Endothelial cell of umbilical vein (primary cell): ENCODE measurements at regions not wholly inside any gene's neighbourhood (a gene's known extent, or its start where the extent isn't known, plus 50 kb on each side); places are given as distances from the start of the nearest gene placed in this dataset.

ENCODE experiments used
- BruUV-seq: library from RNA; stranded (reverse); fragments of 400-500 nt; replicated peaks from 2 replicates; lab custom pipeline; 2021; lab: Mats Ljungman, UMichigan
- CTCF ChIA-PET: fragments of 300-600, 350-600 bp; sonication (Branson Sonifier 250); formaldehyde crosslinking; loops from one replicate; lab custom pipeline; 2021; ENCODE audit warnings: antibody characterized with exemption, inconsistent platforms; lab: Charles Lee
- POLR2A ChIA-PET: fragments of 300-600, 350-600 bp; sonication (Branson Sonifier 250); formaldehyde crosslinking; loops from one replicate; lab custom pipeline; 2021; ENCODE audit warnings: antibody characterized with exemption, inconsistent platforms; lab: Charles Lee
- DNase-seq: peaks from one replicate; pipeline ENCODE4 v3.0.0-alpha.2; 2011; ENCODE audit warnings: low read depth, low spot score
- FAIRE-seq: peaks from 2 replicates; lab custom pipeline; 2011; peaks lifted over from hg19 to GRCh38; lab: Jason Lieb, UNC
- H2AFZ ChIP-seq: 2 replicates; pipeline ENCODE4 v1.6.0; 2012; ENCODE audit warnings: low read depth, low read length, control low read depth, inconsistent platforms
- H3K27ac ChIP-seq: 2 replicates; pipeline ENCODE4 v1.5.1; 2011; ENCODE audit warnings: low read depth, mild to moderate bottlenecking, control low read depth, low read length, moderate library complexity; ENCODE audit not compliant: insufficient read depth
- H3K27me3 ChIP-seq, 2 experiments: 2 replicates each; pipeline versions ENCODE4 v1.6.0 to v1.6.1; 2011; ENCODE audit warnings: low read length in 2 of 2, mixed read lengths in 1 of 2; ENCODE audit not compliant: control insufficient read depth in 2 of 2, insufficient read depth in 2 of 2
- H3K36me3 ChIP-seq, 2 experiments: 2 replicates in 1 of 2; 3 replicates in 1 of 2; pipeline ENCODE4 v1.5.1; 2011; ENCODE audit warnings: low read length in 2 of 2, mild to moderate bottlenecking in 1 of 2, moderate library complexity in 1 of 2; ENCODE audit not compliant: control insufficient read depth in 2 of 2, insufficient read depth in 2 of 2; ENCODE audit errors: extremely low read depth in 1 of 2
- H3K4me1 ChIP-seq: 3 replicates; pipeline ENCODE4 v1.5.1; 2011; ENCODE audit warnings: mild to moderate bottlenecking, low read length; ENCODE audit not compliant: control insufficient read depth, insufficient read depth; ENCODE audit errors: extremely low read depth
- H3K4me2 ChIP-seq: 2 replicates; pipeline ENCODE4 v1.6.1; 2011; ENCODE audit warnings: low read length, control low read depth, mixed read lengths; ENCODE audit not compliant: insufficient read depth
- H3K4me3 ChIP-seq, 3 experiments: fragments of 200-600 bp in 1 of 3; sonication (generic), shearing (Covaris generic) in 1 of 3; replicated peaks in 1 of 3; 2 replicates each; pipeline ENCODE4 v1.5.1; 2011 to 2016; ENCODE audit warnings: control low read depth in 3 of 3, low read length in 3 of 3, mild to moderate bottlenecking in 2 of 3, inconsistent platforms in 1 of 3, low read depth in 1 of 3, moderate library complexity in 1 of 3; ENCODE audit not compliant: insufficient read depth in 1 of 3
- H3K79me2 ChIP-seq: 2 replicates; pipeline ENCODE4 v1.6.0; 2012; ENCODE audit warnings: low read length, inconsistent platforms; ENCODE audit not compliant: control insufficient read depth, insufficient read depth
- H3K9ac ChIP-seq: replicated peaks from 2 replicates; pipeline ENCODE3; 2011; ENCODE audit warnings: low read length, control low read depth; ENCODE audit not compliant: insufficient read depth; ENCODE audit errors: extremely low read depth
- H3K9me1 ChIP-seq: replicated peaks from 3 replicates; pipeline ENCODE4 v1.6.0; 2011; ENCODE audit warnings: mild to moderate bottlenecking, low read length; ENCODE audit not compliant: control insufficient read depth, insufficient read depth; ENCODE audit errors: extremely low read depth
- H3K9me3 ChIP-seq: replicated peaks from 2 replicates; pipeline ENCODE4 v1.5.1; 2012; ENCODE audit warnings: low read length, inconsistent platforms; ENCODE audit not compliant: control insufficient read depth, insufficient read depth
- H4K20me1 ChIP-seq: replicated peaks from 2 replicates; pipeline ENCODE3; 2011; ENCODE audit warnings: mild to moderate bottlenecking, low read length; ENCODE audit not compliant: control insufficient read depth, insufficient read depth; ENCODE audit errors: extremely low read depth
- EZH2 ChIP-seq: IDR thresholded peaks from 2 replicates; pipeline ENCODE4 v1.6.1; 2012; ENCODE audit warnings: borderline replicate concordance, low read depth, mild to moderate bottlenecking, moderate library complexity, low read length, inconsistent platforms; ENCODE audit not compliant: severe bottlenecking
- FOS ChIP-seq: IDR thresholded peaks from 2 replicates; pipeline ENCODE4 v1.6.1; 2011; ENCODE audit warnings: mild to moderate bottlenecking, low read length, moderate library complexity, borderline replicate concordance; ENCODE audit not compliant: insufficient read depth
- GATA2 ChIP-seq: IDR thresholded peaks from 2 replicates; pipeline ENCODE4 v1.7.0; 2011; ENCODE audit warnings: low read depth, mild to moderate bottlenecking, moderate library complexity, mixed read lengths, low read length; ENCODE audit not compliant: insufficient read length, insufficient read depth
- JUN ChIP-seq: IDR thresholded peaks from 2 replicates; pipeline ENCODE4 v1.6.1; 2011; ENCODE audit warnings: borderline replicate concordance, low read depth; ENCODE audit not compliant: insufficient read length, insufficient read depth
- MAX ChIP-seq: IDR thresholded peaks from 2 replicates; pipeline ENCODE4 v1.6.1; 2011; ENCODE audit not compliant: insufficient read depth, insufficient read length
- MYC ChIP-seq: IDR thresholded peaks from one replicate; pipeline ENCODE4 v1.6.1; 2011; ENCODE audit warnings: mild to moderate bottlenecking, low read depth, low read length
- POLR2A ChIP-seq: IDR thresholded peaks from 2 replicates; pipeline ENCODE4 v1.6.1; 2012; ENCODE audit warnings: low read depth, mild to moderate bottlenecking, control low read depth, low read length
- POLR2AphosphoS5 ChIP-seq: IDR thresholded peaks from 2 replicates; pipeline ENCODE4 v1.6.1; 2012; ENCODE audit warnings: low read depth, mild to moderate bottlenecking, control low read depth, low read length, moderate library complexity; ENCODE audit not compliant: insufficient read depth
- dilution Hi-C: fragments of 300-500 bp; cut with MboI; formaldehyde crosslinking; loops from one replicate; pipeline ENCODE4 v1.15.0; 2019; ENCODE audit warnings: low sequenced_read_pairs; ENCODE audit not compliant: extremely low pct_ligation_motif_present
- intact Hi-C: fragments of 100-400 bp; cut with micrococcal nuclease; formaldehyde crosslinking; loops from one replicate; pipeline ENCODE4 v1.10.0; 2022
- TF ChIP-seq, protein P1 (sequence below), 2 donors: IDR thresholded peaks; 1 replicate in 1 of 2; 2 replicates in 1 of 2; pipeline ENCODE4 v1.5.1; 2011; ENCODE audit warnings: low read length in 2 of 2, mild to moderate bottlenecking in 2 of 2, moderate library complexity in 2 of 2, control low read depth in 1 of 2, inconsistent platforms in 1 of 2, low read depth in 1 of 2; ENCODE audit not compliant: insufficient read depth in 1 of 2; ENCODE audit errors: extremely low read depth in 1 of 2

GRCh38 chr3:145673838-145674237 is 487.1 kb downstream of the PLOD2 start:
- ChIA-PET POLR2A (no interaction called here), CTCF (interaction anchor here (1.7 to 3.8 kb wide), 2 partner anchors 10 to 19 kb away, joined by 3 to 16 read pairs; no protein-coding TSS in a partner anchor)
- FAIRE-seq (no peak), DNase-seq (no peak)
- Histone ChIP-seq H3K27me3 (no peaks in the 10 kb centered on the region), H4K20me1 (no peaks in the 10 kb centered on the region), H3K9me3 (no peaks in the 10 kb centered on the region), H3K79me2 (no peaks in the 10 kb centered on the region), H3K36me3 (no peaks in the 10 kb centered on the region), H3K9ac (no peak overlapping the region), H3K4me3 (no peak overlapping the region), H3K4me2 (no peak overlapping the region), H3K27ac (no peak overlapping the region), H3K4me1 (no peaks in the 10 kb centered on the region), H2AFZ (peak overlapping the region; percentile 29), H3K9me1 (no peaks in the 10 kb centered on the region)
- TF ChIP-seq FOS (no peak), GATA2 (no peak), JUN (no peak), EZH2 (no peak), POLR2A (no peak), POLR2AphosphoS5 (no peak), MAX (no peak), MYC (no peak)
- TF ChIP-seq, protein P1, sequence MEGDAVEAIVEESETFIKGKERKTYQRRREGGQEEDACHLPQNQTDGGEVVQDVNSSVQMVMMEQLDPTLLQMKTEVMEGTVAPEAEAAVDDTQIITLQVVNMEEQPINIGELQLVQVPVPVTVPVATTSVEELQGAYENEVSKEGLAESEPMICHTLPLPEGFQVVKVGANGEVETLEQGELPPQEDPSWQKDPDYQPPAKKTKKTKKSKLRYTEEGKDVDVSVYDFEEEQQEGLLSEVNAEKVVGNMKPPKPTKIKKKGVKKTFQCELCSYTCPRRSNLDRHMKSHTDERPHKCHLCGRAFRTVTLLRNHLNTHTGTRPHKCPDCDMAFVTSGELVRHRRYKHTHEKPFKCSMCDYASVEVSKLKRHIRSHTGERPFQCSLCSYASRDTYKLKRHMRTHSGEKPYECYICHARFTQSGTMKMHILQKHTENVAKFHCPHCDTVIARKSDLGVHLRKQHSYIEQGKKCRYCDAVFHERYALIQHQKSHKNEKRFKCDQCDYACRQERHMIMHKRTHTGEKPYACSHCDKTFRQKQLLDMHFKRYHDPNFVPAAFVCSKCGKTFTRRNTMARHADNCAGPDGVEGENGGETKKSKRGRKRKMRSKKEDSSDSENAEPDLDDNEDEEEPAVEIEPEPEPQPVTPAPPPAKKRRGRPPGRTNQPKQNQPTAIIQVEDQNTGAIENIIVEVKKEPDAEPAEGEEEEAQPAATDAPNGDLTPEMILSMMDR (IDR thresholded peaks at IDR 0.05; ENCODE audit: extremely low read depth in 1 of 2, insufficient read depth in 1 of 2, low read depth in 1 of 2, low read length in 2 of 2) = no peak
- intact Hi-C loops (no loop called here), dilution Hi-C loops (no loop called here)
- BruUV-seq = no TSS peak
